Fibroblast of lung (primary cell): ENCODE measurements at regions not wholly inside any gene's neighbourhood (a gene's known extent, or its start where the extent isn't known, plus 50 kb on each side); places are given as distances from the start of the nearest gene placed in this dataset.
"Not testable (repeated sequence)": the region's sequence is repeated elsewhere in the genome, so short reads cannot be mapped to it uniquely, and the experiment has no call there.

Experiments used
- DNase-seq, 2 donors: peaks; one replicate each; pipeline versions ENCODE4 v3.0.0 to v3.0.0-alpha.2; 2010; ENCODE audit warnings: low read depth in 2 of 2
- H2AFZ ChIP-seq: 2 replicates; pipeline ENCODE4 v1.5.1; 2012; ENCODE audit warnings: low read length, control low read depth, inconsistent platforms
- H3K27ac ChIP-seq: 2 replicates; pipeline ENCODE4 v1.5.1; 2011; ENCODE audit warnings: low read length, control low read depth; ENCODE audit not compliant: insufficient read depth
- H3K27me3 ChIP-seq: 2 replicates; pipeline ENCODE4 v1.5.1; 2011; ENCODE audit warnings: mild to moderate bottlenecking, low read length; ENCODE audit not compliant: control insufficient read depth, insufficient read depth
- H3K36me3 ChIP-seq: 2 replicates; pipeline ENCODE4 v1.5.1; 2011; ENCODE audit warnings: low read length; ENCODE audit not compliant: control insufficient read depth, insufficient read depth
- H3K4me1 ChIP-seq: 2 replicates; pipeline ENCODE4 v1.5.1; 2011; ENCODE audit warnings: low read length; ENCODE audit not compliant: control insufficient read depth, insufficient read depth; ENCODE audit errors: extremely low read depth
- H3K4me2 ChIP-seq: 2 replicates; pipeline ENCODE4 v1.5.1; 2011; ENCODE audit warnings: low read length, control low read depth; ENCODE audit not compliant: insufficient read depth; ENCODE audit errors: extremely low read depth
- H3K4me3 ChIP-seq, 4 experiments: fragments of 200-600 bp in 1 of 4; sonication (generic) in 1 of 4; replicated peaks in 1 of 4; 2 replicates each; pipeline ENCODE4 v1.5.1; 2011 to 2016; ENCODE audit warnings: low read length in 4 of 4, low read depth in 3 of 4, mild to moderate bottlenecking in 3 of 4, control low read depth in 2 of 4, inconsistent platforms in 1 of 4, mixed read lengths in 1 of 4; ENCODE audit not compliant: insufficient read depth in 1 of 4; ENCODE audit errors: control extremely low read depth in 1 of 4
- H3K79me2 ChIP-seq: 2 replicates; pipeline ENCODE4 v1.5.1; 2012; ENCODE audit warnings: mild to moderate bottlenecking, low read length, inconsistent platforms; ENCODE audit not compliant: control insufficient read depth, insufficient read depth
- H3K9ac ChIP-seq: 2 replicates; pipeline ENCODE4 v1.5.1; 2011; ENCODE audit warnings: mild to moderate bottlenecking, low read length, control low read depth; ENCODE audit not compliant: insufficient read depth
- H3K9me3 ChIP-seq: 2 replicates; pipeline ENCODE4 v1.5.1; 2012; ENCODE audit warnings: low read depth, low read length; ENCODE audit not compliant: control insufficient read depth, insufficient read depth
- H4K20me1 ChIP-seq: 2 replicates; pipeline ENCODE4 v1.5.1; 2011; ENCODE audit warnings: low read length; ENCODE audit not compliant: control insufficient read depth, insufficient read depth; ENCODE audit errors: extremely low read depth
- CTCF ChIP-seq, 2 donors: IDR thresholded peaks in 1 of 2; conservative IDR thresholded peaks in 1 of 2; 1 replicate in 1 of 2; 2 replicates in 1 of 2; pipeline ENCODE4 v1.5.1; 2011 to 2012; ENCODE audit warnings: low read length in 2 of 2, control low read depth in 1 of 2, inconsistent platforms in 1 of 2, low read depth in 1 of 2, mild to moderate bottlenecking in 1 of 2
- EZH2 ChIP-seq: IDR thresholded peaks from 2 replicates; pipeline ENCODE4 v1.5.1; 2012; ENCODE audit warnings: low read length, control low read depth, mild to moderate bottlenecking; ENCODE audit errors: missing control alignments

- Histone ChIP-seq H3K9me3 (no peaks in the 10 kb centered on the region), H4K20me1 (no peaks in the 10 kb centered on the region), H2AFZ (no peak overlapping the region), H3K79me2 (peaks cover 2% of the 10 kb centered on the region), H3K27me3 (no peaks in the 10 kb centered on the region), H3K27ac (no peak overlapping the region), H3K4me3 (no peak overlapping the region), H3K4me1 (no peaks in the 10 kb centered on the region), H3K36me3 (no peaks in the 10 kb centered on the region), H3K4me2 (no peak overlapping the region), H3K9ac (no peak overlapping the region)
- no peak for TF ChIP-seq CTCF (conservative IDR thresholded peaks at IDR 0.05 in 1 of 2, IDR thresholded peaks at IDR 0.05 in 1 of 2; ENCODE audit: low read depth in 1 of 2, low read length in 2 of 2)
- TF ChIP-seq EZH2, result no peak
- no peak for DNase-seq
Observed at GRCh38 chr18:46239998-46240397, 135.8 kb downstream of the HAUS1 start.

- H3K4me1 ChIP-seq, H3K4me3 ChIP-seq, H3K9ac ChIP-seq, H3K79me2 ChIP-seq, H3K27ac ChIP-seq, H3K36me3 ChIP-seq, H4K20me1 ChIP-seq, H3K4me2 ChIP-seq, H2AFZ ChIP-seq, H3K9me3 ChIP-seq, H3K27me3 ChIP-seq, DNase-seq: not testable (repeated sequence)
Observed at GRCh38 chr18:46241393-46241792, 137.2 kb downstream of the HAUS1 start.

GRCh38 chr18:46242183-46242582, 138.0 kb downstream of the HAUS1 start:
- Histone ChIP-seq H3K4me1 (no peaks in the 10 kb centered on the region), H3K4me2 (no peak overlapping the region), H2AFZ (no peak overlapping the region), H3K27ac (no peak overlapping the region), H4K20me1 (no peaks in the 10 kb centered on the region), H3K79me2 (peaks cover 2% of the 10 kb centered on the region), H3K9ac (no peak overlapping the region), H3K9me3 (no peaks in the 10 kb centered on the region), H3K36me3 (no peaks in the 10 kb centered on the region), H3K27me3 (no peaks in the 10 kb centered on the region), H3K4me3 (no peak overlapping the region)
- TF ChIP-seq EZH2 (no peak), CTCF (conservative IDR thresholded peaks at IDR 0.05 in 1 of 2, IDR thresholded peaks at IDR 0.05 in 1 of 2; ENCODE audit: low read depth in 1 of 2, low read length in 2 of 2) (no peak)
- no peak for DNase-seq

GRCh38 chr18:46243095-46243494, 138.9 kb downstream of the HAUS1 start:
- Histone ChIP-seq H3K27ac (no peak overlapping the region), H3K27me3 (no peaks in the 10 kb centered on the region), H3K4me2 (no peak overlapping the region), H3K4me1 (no peaks in the 10 kb centered on the region), H3K79me2 (peaks cover 2% of the 10 kb centered on the region), H3K4me3 (no peak overlapping the region), H2AFZ (no peak overlapping the region), H3K9ac (no peak overlapping the region), H3K9me3 (no peaks in the 10 kb centered on the region), H4K20me1 (no peaks in the 10 kb centered on the region), H3K36me3 (no peaks in the 10 kb centered on the region)
- TF ChIP-seq EZH2 (no peak), CTCF (conservative IDR thresholded peaks at IDR 0.05 in 1 of 2, IDR thresholded peaks at IDR 0.05 in 1 of 2; ENCODE audit: low read depth in 1 of 2, low read length in 2 of 2) (no peak)
- no peak for DNase-seq
